SK-N-SH treated with all-trans-retinoic acid at 6 μM for 48 hours (cell line): ENCODE measurements at regions not wholly inside any gene's neighbourhood (a gene's known extent, or its start where the extent isn't known, plus 50 kb on each side); places are given as distances from the start of the nearest gene placed in this dataset.

ENCODE experiments used
- ARNTL ChIP-seq: fragments of 450-650 bp; formaldehyde crosslinking; IDR thresholded peaks from 2 replicates; pipeline ENCODE4 v1.5.0; 2020; ENCODE audit warnings: low read depth, mild to moderate bottlenecking, moderate library complexity, borderline replicate concordance
- BACH2 ChIP-seq: fragments of 250-450 bp; sonication (Bioruptor Pico); IDR thresholded peaks from 2 replicates; pipeline ENCODE4 v1.9.0; 2021; ENCODE audit warnings: mild to moderate bottlenecking, borderline replicate concordance
- CSDC2 ChIP-seq: fragments of 250-450 bp; sonication (Bioruptor Pico); IDR thresholded peaks from 2 replicates; pipeline ENCODE4 v1.5.0; 2020; ENCODE audit warnings: mild to moderate bottlenecking, moderate library complexity
- ESRRG ChIP-seq: fragments of 250-450 bp; sonication (Bioruptor Pico); IDR thresholded peaks from 2 replicates; pipeline ENCODE4 v1.6.1; 2021; ENCODE audit warnings: mild to moderate bottlenecking
- ISL1 ChIP-seq: fragments of 250-450 bp; sonication (Bioruptor Pico); IDR thresholded peaks from 2 replicates; pipeline ENCODE4 v2.1.2; 2022; ENCODE audit warnings: mild to moderate bottlenecking, moderate library complexity
- OSR1 ChIP-seq: fragments of 250-450 bp; sonication (Bioruptor Pico); IDR thresholded peaks from 2 replicates; pipeline ENCODE4 v1.8.0; 2022; ENCODE audit warnings: moderate library complexity, mild to moderate bottlenecking, inconsistent platforms
- PPARA ChIP-seq: fragments of 250-450 bp; sonication (Bioruptor Pico); IDR thresholded peaks from 2 replicates; pipeline ENCODE4 v1.5.0; 2020; ENCODE audit warnings: mild to moderate bottlenecking, borderline replicate concordance
- RARB ChIP-seq: fragments of 250-450 bp; sonication (Bioruptor Pico); IDR thresholded peaks from 2 replicates; pipeline ENCODE4 v1.8.0; 2021; ENCODE audit warnings: mild to moderate bottlenecking, moderate library complexity
- TCF4 ChIP-seq: fragments of 250-450 bp; sonication (Bioruptor Pico); IDR thresholded peaks from 2 replicates; pipeline ENCODE4 v1.8.0; 2021; ENCODE audit warnings: mild to moderate bottlenecking, moderate library complexity, borderline replicate concordance
- ZNF70 ChIP-seq: fragments of 450-650 bp; formaldehyde crosslinking; IDR thresholded peaks from 2 replicates; pipeline ENCODE4 v1.5.0; 2020; ENCODE audit warnings: mild to moderate bottlenecking, moderate library complexity
- TF ChIP-seq, protein P1 (sequence below): fragments of 250-450 bp; sonication (Bioruptor Pico); IDR thresholded peaks from 2 replicates; pipeline ENCODE4 v1.5.1; 2020; ENCODE audit warnings: low read depth, mild to moderate bottlenecking, moderate library complexity

DNA sequence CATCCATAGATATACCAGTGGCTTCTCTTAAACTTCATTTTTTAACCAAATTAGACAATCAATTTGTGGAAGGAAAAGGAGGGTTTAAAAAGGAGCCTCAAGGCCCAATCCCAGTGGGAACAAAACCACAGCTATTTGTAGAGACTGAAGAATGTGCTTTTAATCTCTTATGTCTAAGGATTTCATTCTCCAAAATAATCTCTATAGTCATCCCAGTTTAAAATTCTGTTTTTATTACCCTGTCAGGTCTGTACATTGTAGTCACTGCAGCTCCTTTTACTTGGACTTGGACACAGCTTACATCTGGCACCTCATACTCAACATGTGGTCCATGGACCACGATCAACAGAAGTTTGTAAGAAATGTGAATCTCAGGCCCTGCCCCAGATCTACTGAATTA is 152.1 kb upstream of the STMND1 start:
- TF ChIP-seq ESRRG (CRISPR knock-in tag): no peak
- TF ChIP-seq TCF4 (CRISPR knock-in tag): no peak
- TF ChIP-seq ISL1 (CRISPR knock-in tag): no peak
- TF ChIP-seq ARNTL (CRISPR knock-in tag): no peak
- no peak for TF ChIP-seq RARB
- TF ChIP-seq OSR1 (CRISPR knock-in tag): no peak
- TF ChIP-seq ZNF70 (CRISPR knock-in tag): no peak
- no peak for TF ChIP-seq CSDC2
- no peak for TF ChIP-seq PPARA (CRISPR knock-in tag)
- TF ChIP-seq, protein P1, sequence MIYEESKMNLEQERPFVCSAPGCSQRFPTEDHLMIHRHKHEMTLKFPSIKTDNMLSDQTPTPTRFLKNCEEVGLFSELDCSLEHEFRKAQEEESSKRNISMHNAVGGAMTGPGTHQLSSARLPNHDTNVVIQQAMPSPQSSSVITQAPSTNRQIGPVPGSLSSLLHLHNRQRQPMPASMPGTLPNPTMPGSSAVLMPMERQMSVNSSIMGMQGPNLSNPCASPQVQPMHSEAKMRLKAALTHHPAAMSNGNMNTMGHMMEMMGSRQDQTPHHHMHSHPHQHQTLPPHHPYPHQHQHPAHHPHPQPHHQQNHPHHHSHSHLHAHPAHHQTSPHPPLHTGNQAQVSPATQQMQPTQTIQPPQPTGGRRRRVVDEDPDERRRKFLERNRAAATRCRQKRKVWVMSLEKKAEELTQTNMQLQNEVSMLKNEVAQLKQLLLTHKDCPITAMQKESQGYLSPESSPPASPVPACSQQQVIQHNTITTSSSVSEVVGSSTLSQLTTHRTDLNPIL (CRISPR knock-in tag): no peak
- TF ChIP-seq BACH2 (CRISPR knock-in tag): no peak
